NCI-H526 (cell line): ENCODE measurements at regions not wholly inside any gene's neighbourhood (a gene's known extent, or its start where the extent isn't known, plus 50 kb on each side); places are given as distances from the start of the nearest gene placed in this dataset.
"Not testable (repeated sequence)": the region's sequence is repeated elsewhere in the genome, so short reads cannot be mapped to it uniquely, and the experiment has no call there.

Source experiments
- DNase-seq, 2 experiments: peaks; one replicate each; lab custom pipeline; 2025; lab: John Stamatoyannopoulos, UW

DNA sequence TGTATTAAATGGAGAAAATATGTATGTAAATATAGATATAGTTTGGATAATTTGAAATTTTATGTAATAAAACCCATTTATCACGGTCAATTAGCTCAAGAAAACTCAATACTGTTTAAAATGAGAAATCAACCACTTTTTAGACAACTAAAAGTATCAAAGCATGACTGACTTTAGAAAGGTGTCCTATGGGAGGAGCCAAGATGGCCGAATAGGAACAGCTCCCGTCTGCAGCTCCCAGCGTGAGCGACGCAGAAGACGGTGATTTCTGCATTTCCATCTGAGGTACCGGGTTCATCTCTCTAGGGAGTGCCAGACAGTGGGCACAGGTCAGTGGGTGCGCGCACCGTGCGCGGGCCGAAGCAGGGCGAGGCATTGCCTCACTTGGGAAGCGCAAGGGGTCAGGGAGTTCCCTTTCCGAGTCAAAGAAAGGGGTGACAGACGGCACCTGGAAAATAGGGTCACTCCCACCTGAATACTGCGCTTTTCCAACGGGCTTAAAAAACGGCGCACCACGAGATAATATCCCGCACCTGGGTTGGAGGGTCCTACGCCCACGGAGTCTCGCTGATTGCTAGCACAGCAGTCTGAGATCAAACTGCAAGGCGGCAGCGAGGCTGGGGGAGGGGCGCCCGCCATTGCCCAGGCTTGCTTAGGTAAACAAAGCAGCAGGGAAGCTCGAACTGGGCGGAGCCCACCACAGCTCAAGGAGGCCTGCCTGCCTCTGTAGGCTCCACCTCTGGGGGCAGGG lies 182.8 kb upstream of the NECTIN3 start:
- DNase-seq = not testable (repeated sequence)

- DNase-seq = not testable (repeated sequence)
Measured at GRCh38 chr3:110889376-110889699, 182.3 kb upstream of the NECTIN3 start.

DNA sequence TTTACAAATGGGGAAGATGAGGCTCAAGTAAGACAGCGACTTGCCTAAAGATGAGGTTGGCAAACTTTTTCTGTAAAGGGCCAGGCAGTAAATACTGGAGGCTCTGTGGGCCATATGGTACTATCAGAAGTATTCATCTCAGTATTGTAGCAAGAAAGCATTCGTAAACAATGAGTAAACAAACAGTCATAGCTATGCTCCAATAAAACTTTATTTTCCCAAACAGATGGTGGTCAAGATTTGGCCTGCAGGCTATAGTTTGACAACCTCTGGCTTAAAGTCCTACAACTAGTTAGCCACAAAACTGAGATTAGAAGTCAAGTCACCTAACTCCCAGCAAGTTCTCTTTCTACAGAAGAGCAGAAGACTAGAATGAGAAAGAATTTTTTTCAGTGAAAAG lies 177.0 kb upstream of the NECTIN3 start:
- no peak for DNase-seq

DNA sequence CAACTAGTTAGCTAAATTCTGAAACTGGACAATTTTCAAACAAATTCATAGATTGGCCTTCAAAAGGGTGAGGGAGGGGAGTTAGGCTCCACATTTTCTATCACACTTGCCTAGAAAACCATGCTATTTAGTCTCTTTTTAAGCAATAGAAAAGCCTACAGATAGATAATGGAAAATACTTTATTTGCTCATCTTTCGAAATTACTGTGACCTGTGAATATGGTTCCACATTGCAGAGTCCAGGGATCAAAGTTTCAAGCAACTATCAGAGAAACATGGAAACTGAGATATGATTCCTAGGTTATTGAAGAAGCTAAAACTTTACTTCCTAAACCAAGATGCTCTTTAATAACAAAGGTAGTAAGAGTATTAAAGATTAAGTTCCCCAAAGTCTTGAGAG lies 176.6 kb upstream of the NECTIN3 start:
- DNase-seq = no peak

DNA sequence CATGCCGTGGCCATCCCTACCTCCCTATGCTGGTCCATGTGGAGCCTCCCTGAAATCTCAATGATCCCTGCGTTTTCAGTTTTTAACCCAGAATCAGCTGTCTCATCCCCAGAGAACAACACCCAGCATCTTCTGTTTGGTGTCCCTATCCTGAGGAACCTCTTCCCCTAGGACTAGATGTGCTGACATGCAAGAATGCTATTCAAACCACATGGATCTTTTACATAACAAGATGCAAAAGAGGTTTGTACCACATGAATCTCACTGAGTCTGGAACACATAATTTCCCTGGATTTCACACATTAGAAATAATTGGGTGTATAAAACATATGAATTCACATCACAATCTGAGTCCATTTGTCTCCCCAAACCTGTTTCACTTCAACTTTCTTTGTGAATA lies 174.6 kb upstream of the NECTIN3 start:
- peak in 1 of 2 experiments; percentile 19 for DNase-seq

DNA sequence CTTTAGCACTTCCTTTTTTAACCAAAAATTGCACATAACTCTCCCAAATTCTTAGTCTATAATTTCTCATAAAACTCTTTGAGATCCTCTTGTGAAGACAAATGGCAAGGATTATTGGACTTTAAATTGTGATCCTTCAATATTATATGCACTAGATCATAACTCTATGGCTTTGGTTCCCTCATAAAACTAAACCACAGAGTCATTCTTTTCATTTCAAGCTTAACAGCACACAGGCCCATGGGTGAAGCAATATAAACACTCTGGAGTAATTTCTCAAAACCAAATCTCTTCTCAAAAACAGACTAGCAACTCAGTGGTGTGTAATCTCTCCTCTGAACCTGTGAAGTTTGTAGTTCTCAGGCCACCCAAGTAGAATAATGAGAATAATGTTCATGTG lies 171.0 kb upstream of the NECTIN3 start:
- DNase-seq = no peak

DNA sequence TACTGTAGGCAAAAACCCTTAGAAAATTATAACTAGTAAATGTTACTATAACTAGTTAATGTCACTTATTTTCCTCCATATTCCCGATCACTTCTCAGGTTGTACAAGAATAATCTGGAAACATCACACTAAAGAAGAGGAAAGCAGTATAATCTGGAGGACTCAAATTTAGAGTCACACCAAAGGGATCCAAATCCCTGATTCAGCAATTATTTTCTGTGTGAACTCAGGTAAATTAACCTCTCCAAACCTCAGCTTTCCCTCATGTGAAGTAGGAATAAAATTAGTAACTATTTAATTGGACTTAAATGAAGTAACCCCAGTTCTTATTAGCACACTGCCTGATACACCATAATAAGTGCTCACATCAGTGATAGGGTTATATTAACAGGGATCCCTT lies 170.1 kb upstream of the NECTIN3 start:
- no peak for DNase-seq

DNA sequence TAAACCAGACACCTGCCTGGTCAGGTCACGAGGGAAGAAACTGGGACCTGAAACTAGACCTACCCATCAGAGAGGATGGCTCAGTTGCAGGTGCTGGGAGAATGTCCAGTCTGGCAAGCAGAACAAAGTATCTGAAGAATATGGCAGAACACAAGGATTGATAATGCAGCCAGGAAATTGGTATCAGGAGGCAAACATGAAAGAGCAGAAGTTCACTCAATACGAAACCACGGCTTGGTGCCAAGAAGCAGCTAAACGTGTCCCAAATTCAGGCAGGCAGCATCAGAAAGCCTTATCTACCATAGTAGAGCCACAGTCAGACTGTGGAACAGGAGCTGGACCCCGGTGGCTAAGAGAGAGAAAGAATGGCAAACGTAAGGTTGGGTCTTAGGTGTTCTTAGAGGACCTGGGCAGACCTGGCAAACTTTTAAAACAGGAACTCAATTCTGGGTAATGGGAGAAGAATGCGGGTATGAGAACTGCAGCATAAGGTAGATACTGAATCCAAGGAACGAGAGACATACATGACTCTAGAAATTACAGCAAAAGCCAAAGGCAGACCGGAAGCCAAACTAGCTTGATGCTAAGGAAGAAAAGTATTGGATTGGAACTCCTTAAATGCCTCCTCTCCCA lies 169.0 kb upstream of the NECTIN3 start:
- DNase-seq = no peak

- no peak for DNase-seq
Measured at GRCh38 chr3:110903771-110904519, 167.7 kb upstream of the NECTIN3 start.

GRCh38 chr3:110904520-110904890 lies 167.1 kb upstream of the NECTIN3 start:
- DNase-seq = no peak

DNA sequence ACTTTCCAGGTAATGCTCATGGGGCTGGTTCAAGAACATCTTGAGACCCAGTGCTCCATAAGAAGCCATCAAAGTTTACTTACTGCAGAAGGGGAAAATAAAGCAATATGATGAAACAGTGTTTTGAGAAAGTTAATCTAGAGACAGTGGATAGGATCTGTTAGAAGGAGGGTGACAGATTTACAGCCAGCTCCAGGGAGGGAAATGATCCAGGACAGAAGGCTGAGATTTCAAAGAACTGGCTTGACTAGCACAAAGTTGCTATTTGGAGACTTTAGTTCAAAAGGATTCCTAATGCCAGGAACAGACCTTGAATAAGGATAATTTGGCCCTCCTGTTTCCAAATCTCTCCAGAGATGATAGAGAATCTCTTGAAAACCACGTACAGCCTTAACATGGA lies 166.5 kb upstream of the NECTIN3 start:
- DNase-seq = no peak

DNA sequence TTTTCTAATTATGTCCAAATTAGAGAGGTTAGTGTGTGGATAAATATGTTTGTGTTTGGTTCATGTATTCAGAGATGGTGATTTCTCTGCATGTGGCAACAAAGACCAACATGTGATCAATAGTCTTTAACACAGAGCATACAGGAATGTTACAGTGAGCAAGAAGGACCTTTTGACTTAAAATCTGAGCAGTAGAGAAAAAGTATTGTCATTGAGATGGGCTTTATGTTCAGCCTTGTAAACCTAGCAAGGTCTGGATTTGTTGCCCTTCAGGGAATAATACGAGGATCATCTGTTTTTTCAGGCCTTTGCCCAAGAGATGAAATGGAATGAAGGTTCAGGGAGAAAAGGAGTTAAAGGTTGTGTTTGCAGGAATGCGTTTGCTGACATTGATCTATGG lies 161.8 kb upstream of the NECTIN3 start:
- no peak for DNase-seq

DNA sequence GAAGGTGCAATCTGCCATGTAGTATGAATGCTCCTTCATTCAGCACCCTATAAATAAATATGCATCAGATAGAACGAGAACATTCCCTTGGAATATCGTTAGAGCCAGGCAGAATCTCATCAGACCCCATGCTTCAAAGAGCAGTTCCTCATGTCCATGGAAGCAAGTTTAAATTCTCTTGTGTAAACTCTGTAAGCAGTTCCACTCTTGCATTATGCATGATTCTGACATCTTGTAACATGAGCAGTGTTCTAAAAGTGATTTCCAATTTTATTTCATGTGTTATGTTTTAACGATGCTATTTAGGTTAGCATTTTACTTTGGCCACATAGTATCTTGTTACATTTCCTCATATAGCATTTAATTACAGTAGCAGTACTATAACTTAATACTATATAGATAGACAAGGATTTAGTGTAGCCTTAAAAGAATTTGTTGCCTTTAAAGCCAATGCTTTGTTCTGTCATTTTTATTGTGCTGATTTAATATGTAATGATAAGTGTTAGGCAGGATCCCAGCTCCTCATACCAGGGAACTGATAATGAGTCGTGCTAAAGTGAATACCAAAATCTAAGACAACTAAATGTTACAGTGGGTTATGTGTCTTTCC lies 161.2 kb upstream of the NECTIN3 start:
- no peak for DNase-seq

- DNase-seq = no peak
Measured at GRCh38 chr3:110918963-110919362, 152.7 kb upstream of the NECTIN3 start.

GRCh38 chr3:110925798-110926197 lies 145.8 kb upstream of the NECTIN3 start:
- DNase-seq = no peak

GRCh38 chr3:110928016-110928662 lies 143.5 kb upstream of the NECTIN3 start:
- DNase-seq = peak in 1 of 2 experiments; percentile 2

DNA sequence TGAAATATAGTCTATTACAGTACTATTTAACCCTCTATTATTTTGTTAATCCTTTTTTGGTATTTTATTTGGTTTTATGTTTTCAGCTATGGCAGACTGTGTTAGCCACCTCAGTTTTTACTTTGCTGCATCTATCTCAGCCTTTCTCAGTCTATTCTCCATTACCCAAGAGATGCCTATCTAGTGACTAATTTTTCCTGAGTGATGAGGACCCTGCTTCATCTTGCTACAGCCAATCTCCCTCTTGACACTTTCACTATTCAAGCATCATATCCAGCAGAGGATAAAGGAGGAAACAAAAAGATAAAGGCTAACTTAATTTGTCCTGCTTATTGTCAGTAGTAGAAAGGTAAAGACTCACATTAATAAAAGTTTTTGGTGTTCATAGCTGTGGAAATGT lies 141.8 kb upstream of the NECTIN3 start:
- no peak for DNase-seq

- no peak for DNase-seq
Measured at GRCh38 chr3:110932567-110932966, 139.0 kb upstream of the NECTIN3 start.

DNA sequence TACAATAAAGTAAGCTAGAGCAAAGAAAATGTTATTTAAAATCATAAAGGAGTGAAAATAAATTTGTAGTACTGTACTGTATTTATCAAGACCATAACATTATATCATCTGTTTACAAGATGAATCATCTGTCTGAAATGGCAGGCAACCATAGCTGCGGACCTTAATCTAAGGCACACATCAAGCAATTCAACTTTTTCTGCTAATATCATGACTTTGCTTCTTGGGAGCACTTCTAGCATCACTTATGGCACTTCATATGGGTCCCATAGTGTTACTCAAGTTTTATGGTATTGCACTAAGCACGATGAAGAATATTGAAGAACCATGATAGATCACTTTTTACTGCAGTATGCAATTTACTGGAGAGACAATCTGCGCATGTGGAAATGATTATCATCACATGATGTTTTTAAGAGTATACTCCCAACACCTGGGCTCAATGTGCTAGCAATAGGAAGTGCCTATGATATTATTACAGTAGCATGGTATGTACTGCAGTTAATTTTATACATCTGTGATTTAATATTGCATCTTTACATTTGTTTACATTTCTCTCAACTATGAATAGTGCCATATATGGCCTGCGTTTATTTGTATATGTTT lies 137.7 kb upstream of the NECTIN3 start:
- no peak for DNase-seq

GRCh38 chr3:110938629-110939028 lies 133.0 kb upstream of the NECTIN3 start:
- no peak for DNase-seq

DNA sequence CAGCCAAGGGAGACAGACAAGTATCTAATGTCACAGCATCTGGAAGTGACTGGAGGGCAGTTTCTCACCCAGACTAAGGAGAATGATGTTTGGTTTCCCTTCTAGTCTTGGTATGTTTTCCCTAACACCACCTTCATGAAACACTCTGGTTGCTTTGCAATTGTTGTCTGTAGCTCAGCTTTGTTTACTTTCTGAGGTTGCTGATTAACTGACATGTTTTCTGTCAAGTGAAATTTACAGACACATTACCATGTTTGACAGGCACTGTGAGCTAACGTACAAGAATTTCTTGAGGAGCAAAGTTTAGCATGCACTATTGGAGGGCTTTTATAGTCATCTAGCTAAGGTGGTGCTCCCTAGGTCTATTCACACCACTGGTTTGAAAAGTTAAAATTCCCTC lies 131.6 kb upstream of the NECTIN3 start:
- no peak for DNase-seq

DNA sequence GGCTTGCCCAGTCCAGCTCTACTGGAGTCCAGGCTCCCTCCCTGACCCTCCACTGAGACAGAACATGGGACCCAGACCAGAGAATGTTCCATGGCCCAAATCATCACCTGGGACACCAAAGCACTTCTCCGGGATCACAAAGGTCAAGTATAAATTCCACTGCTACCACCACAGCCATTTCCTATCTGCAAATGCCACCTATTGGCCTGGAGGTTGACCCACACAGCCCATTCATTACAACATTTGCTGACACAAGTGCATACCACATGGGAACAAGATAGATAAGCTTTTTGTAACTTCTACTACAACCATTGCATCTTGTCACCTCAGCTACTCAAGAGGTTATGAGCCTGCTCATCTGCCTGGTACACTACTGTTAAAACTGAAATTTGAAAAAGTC lies 126.8 kb upstream of the NECTIN3 start:
- no peak for DNase-seq
